DOHH2 (cell line): ENCODE measurements at regions not wholly inside any gene's neighbourhood (a gene's known extent, or its start where the extent isn't known, plus 50 kb on each side); places are given as distances from the start of the nearest gene placed in this dataset.

ENCODE experiments used
- H3F3A ChIP-seq: fragments of 200-600 bp; sonication (generic), shearing (Covaris generic); 2 replicates; pipeline ENCODE4 v1.6.0; 2016; ENCODE audit warnings: antibody characterized with exemption, mild to moderate bottlenecking; ENCODE audit not compliant: control insufficient read depth, insufficient read depth
- H3K27ac ChIP-seq: fragments of 200-600 bp; sonication (generic); 2 replicates; pipeline ENCODE4 v1.5.1; 2014; ENCODE audit warnings: low read depth, mild to moderate bottlenecking, low read length, moderate library complexity
- H3K27me3 ChIP-seq: fragments of 200-600 bp; sonication (generic); 2 replicates; pipeline ENCODE4 v1.6.1; 2014; ENCODE audit warnings: mild to moderate bottlenecking, low read length, mixed read lengths; ENCODE audit not compliant: control insufficient read depth
- H3K36me3 ChIP-seq: fragments of 200-600 bp; sonication (generic); 2 replicates; pipeline ENCODE4 v1.6.1; 2014; ENCODE audit warnings: mild to moderate bottlenecking, low read length, moderate library complexity, mixed read lengths; ENCODE audit not compliant: control insufficient read depth
- H3K4me1 ChIP-seq: fragments of 200-600 bp; sonication (generic); 2 replicates; pipeline ENCODE4 v1.6.1; 2014; ENCODE audit warnings: mild to moderate bottlenecking, low read length, mixed read lengths; ENCODE audit not compliant: control insufficient read depth
- H3K4me2 ChIP-seq: fragments of 200-600 bp; sonication (generic); 2 replicates; pipeline ENCODE4 v1.6.0; 2014; ENCODE audit warnings: mild to moderate bottlenecking, low read length, moderate library complexity
- H3K4me3 ChIP-seq: fragments of 200-600 bp; sonication (generic); 2 replicates; pipeline ENCODE4 v1.5.1; 2014; ENCODE audit warnings: mild to moderate bottlenecking, low read length, mixed read lengths
- H3K79me2 ChIP-seq: fragments of 200-600 bp; sonication (generic); 2 replicates; pipeline ENCODE4 v1.6.1; 2014; ENCODE audit warnings: mild to moderate bottlenecking, low read length, mixed read lengths; ENCODE audit not compliant: control insufficient read depth
- H3K9me2 ChIP-seq: fragments of 200-600 bp; sonication (generic); replicated peaks from 2 replicates; pipeline ENCODE4 v1.6.1; 2014; ENCODE audit warnings: mild to moderate bottlenecking, low read length, mixed read lengths; ENCODE audit not compliant: control insufficient read depth
- H3K9me3 ChIP-seq: fragments of 200-600 bp; sonication (generic); 2 replicates; pipeline ENCODE4 v1.6.1; 2014; ENCODE audit warnings: antibody characterized with exemption, low read length, mixed read lengths; ENCODE audit not compliant: control insufficient read depth, insufficient read depth
- H4K20me1 ChIP-seq: fragments of 200-600 bp; sonication (generic); 2 replicates; pipeline ENCODE4 v1.6.0; 2014; ENCODE audit warnings: low read depth, mild to moderate bottlenecking, antibody characterized with exemption, low read length, moderate library complexity; ENCODE audit not compliant: control insufficient read depth, insufficient read depth
- EZH2phosphoT487 ChIP-seq: fragments of 200-600 bp; sonication (generic); IDR thresholded peaks from 2 replicates; pipeline ENCODE4 v1.6.1; 2017; ENCODE audit warnings: borderline replicate concordance, mild to moderate bottlenecking, antibody characterized with exemption, low read length, moderate library complexity, mixed read lengths
- TF ChIP-seq, protein P1 (sequence below): fragments of 200-600 bp; sonication (generic); IDR thresholded peaks from one replicate; pipeline ENCODE4 v1.5.1; 2014; ENCODE audit warnings: antibody characterized with exemption, mild to moderate bottlenecking, low read depth, low read length; ENCODE audit not compliant: poor library complexity, severe bottlenecking

GRCh38 chr4:23942471-23942870 lies 52.6 kb upstream of the PPARGC1A start:
- Histone ChIP-seq H3K79me2 (no peaks in the 10 kb centered on the region), H3K27me3 (no peaks in the 10 kb centered on the region), H3K9me3 (no peaks in the 10 kb centered on the region), H3K4me3 (no peak overlapping the region), H3K27ac (no peak overlapping the region), H3F3A (no peaks in the 10 kb centered on the region), H4K20me1 (no peaks in the 10 kb centered on the region), H3K4me1 (no peaks in the 10 kb centered on the region), H3K36me3 (no peaks in the 10 kb centered on the region), H3K4me2 (no peak overlapping the region), H3K9me2 (no peaks in the 10 kb centered on the region)
- TF ChIP-seq EZH2phosphoT487, result no peak
- TF ChIP-seq, protein P1, sequence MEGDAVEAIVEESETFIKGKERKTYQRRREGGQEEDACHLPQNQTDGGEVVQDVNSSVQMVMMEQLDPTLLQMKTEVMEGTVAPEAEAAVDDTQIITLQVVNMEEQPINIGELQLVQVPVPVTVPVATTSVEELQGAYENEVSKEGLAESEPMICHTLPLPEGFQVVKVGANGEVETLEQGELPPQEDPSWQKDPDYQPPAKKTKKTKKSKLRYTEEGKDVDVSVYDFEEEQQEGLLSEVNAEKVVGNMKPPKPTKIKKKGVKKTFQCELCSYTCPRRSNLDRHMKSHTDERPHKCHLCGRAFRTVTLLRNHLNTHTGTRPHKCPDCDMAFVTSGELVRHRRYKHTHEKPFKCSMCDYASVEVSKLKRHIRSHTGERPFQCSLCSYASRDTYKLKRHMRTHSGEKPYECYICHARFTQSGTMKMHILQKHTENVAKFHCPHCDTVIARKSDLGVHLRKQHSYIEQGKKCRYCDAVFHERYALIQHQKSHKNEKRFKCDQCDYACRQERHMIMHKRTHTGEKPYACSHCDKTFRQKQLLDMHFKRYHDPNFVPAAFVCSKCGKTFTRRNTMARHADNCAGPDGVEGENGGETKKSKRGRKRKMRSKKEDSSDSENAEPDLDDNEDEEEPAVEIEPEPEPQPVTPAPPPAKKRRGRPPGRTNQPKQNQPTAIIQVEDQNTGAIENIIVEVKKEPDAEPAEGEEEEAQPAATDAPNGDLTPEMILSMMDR, result no peak
